B cell (primary cell): ENCODE measurements at regions not wholly inside any gene's neighbourhood (a gene's known extent, or its start where the extent isn't known, plus 50 kb on each side); places are given as distances from the start of the nearest gene placed in this dataset.

Experiments
- CTCF ChIP-seq: fragments of 200-600 bp; IDR thresholded peaks from one replicate; pipeline ENCODE4 v1.8.0; 2022; ENCODE audit warnings: antibody characterized with exemption, mild to moderate bottlenecking
- EZH2 ChIP-seq: IDR thresholded peaks from 2 replicates; pipeline ENCODE4 v1.6.1; 2012; ENCODE audit warnings: borderline replicate concordance, low read depth, mild to moderate bottlenecking, moderate library complexity, low read length; ENCODE audit not compliant: insufficient read depth, poor library complexity, severe bottlenecking

GRCh38 chr9:80235752-80236151, 664.0 kb downstream of the TLE4 start:
- TF ChIP-seq CTCF (no peak), EZH2 (no peak)
